ENCODE measurements at regions not wholly inside any gene's neighbourhood (a gene's known extent, or its start where the extent isn't known, plus 50 kb on each side); places are given as distances from the start of the nearest gene placed in this dataset.

DNA sequence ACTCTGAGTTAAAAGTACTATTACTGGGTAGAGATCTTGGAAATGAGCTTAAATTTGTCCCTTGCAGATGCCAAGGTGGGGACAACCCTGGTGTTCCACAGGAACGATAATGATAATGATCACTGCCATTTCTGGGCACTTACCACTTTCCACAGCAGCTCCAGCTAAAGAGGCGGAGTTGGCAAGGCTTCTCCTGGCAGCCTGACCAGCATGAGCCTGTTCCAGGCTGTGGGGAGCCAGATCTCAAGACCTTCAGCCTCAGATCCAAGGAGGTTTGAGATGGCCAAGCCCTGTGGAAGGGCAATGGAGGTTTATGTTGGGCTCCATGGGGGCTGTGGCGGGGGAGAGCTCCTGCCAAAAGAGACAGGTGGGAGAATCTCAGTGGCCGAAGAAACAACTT, 244.9 kb upstream of the MVB12B start:
- TF ChIP-seq, protein P1, sequence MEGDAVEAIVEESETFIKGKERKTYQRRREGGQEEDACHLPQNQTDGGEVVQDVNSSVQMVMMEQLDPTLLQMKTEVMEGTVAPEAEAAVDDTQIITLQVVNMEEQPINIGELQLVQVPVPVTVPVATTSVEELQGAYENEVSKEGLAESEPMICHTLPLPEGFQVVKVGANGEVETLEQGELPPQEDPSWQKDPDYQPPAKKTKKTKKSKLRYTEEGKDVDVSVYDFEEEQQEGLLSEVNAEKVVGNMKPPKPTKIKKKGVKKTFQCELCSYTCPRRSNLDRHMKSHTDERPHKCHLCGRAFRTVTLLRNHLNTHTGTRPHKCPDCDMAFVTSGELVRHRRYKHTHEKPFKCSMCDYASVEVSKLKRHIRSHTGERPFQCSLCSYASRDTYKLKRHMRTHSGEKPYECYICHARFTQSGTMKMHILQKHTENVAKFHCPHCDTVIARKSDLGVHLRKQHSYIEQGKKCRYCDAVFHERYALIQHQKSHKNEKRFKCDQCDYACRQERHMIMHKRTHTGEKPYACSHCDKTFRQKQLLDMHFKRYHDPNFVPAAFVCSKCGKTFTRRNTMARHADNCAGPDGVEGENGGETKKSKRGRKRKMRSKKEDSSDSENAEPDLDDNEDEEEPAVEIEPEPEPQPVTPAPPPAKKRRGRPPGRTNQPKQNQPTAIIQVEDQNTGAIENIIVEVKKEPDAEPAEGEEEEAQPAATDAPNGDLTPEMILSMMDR (IDR thresholded peaks at IDR 0.05; ENCODE audit: extremely low read depth in 1 of 2, insufficient read depth in 1 of 2, low read depth in 1 of 2, low read length in 2 of 2), result no peak
- no peak for TF ChIP-seq POLR2A (IDR thresholded peaks at IDR 0.05; ENCODE audit: low read depth, low read length)
- no peak for TF ChIP-seq POLR2AphosphoS5 (IDR thresholded peaks at IDR 0.05; ENCODE audit: insufficient read depth, low read depth, low read length)

Data from endothelial cell of umbilical vein (primary cell).